Right cardiac atrium (tissue), 5 donors: ENCODE measurements at regions not wholly inside any gene's neighbourhood (a gene's known extent, or its start where the extent isn't known, plus 50 kb on each side); places are given as distances from the start of the nearest gene placed in this dataset.

ENCODE experiments used
- ATAC-seq, 2 donors: fragments of 200-7000 bp; cut with Tn5 transposase; one replicate each; pipeline versions ENCODE4 v1.8.0 to v1.9.1; 2020; ENCODE audit warnings: moderate library complexity in 2 of 2, mild to moderate bottlenecking in 1 of 2
- DNase-seq, 3 donors: peaks; one replicate each; pipeline ENCODE4 v3.0.0-alpha.2; 2020
- H3K27ac ChIP-seq: one replicate; pipeline ENCODE4 v1.5.1; 2013; ENCODE audit warnings: mild to moderate bottlenecking, low read length, control low read depth, moderate library complexity
- H3K27me3 ChIP-seq: one replicate; pipeline ENCODE4 v1.6.1; 2013; ENCODE audit not compliant: control insufficient read depth, insufficient read depth
- H3K4me1 ChIP-seq: one replicate; pipeline ENCODE4 v1.6.1; 2013; ENCODE audit warnings: low read length; ENCODE audit not compliant: control insufficient read depth, insufficient read depth
- H3K4me3 ChIP-seq: one replicate; pipeline ENCODE4 v1.5.1; 2013; ENCODE audit warnings: low read length, control low read depth
- H3K9me3 ChIP-seq: one replicate; pipeline ENCODE4 v1.6.1; 2013; ENCODE audit warnings: low read length; ENCODE audit not compliant: control insufficient read depth
- WGBS: extraction: QIAGEN DNeasy Blood & Tissue Kit; methylation state at CpG from one replicate; pipeline ENCODE4 v1.1.7; 2013; 5-methylcytosine and 5-hydroxymethylcytosine counted together
- intact Hi-C, 4 donors: fragments of 100-400 bp; cut with DNase I; formaldehyde crosslinking; loops; one replicate each; pipeline versions ENCODE4 v1.11.0 to v1.14.0; 2022 to 2023
- donor health status: healthy with polysubstance abuse.
- donor health status: DM: no; HTN: yes; CAD: no.
- donor health status: DM: no; HTN: no; CAD: no.
- donor health status: DM: no; HTN: yes; CAD: no; lungs with severe emphysema.
- donor health status: DM: yes; HTN: yes; CAD: no.

- DNase-seq (no peak), ATAC-seq (no peak)
- no peaks in the 10 kb centered on the region for H3K9me3 ChIP-seq
- H3K27me3 ChIP-seq, result no peaks in the 10 kb centered on the region
- no peak overlapping the region for H3K27ac ChIP-seq
- intact Hi-C loops, result no loop called here
- WGBS, result 62% methylated on average over 1 of the region's 1 CpG
- no peaks in the 10 kb centered on the region for H3K4me1 ChIP-seq
- no peak overlapping the region for H3K4me3 ChIP-seq
Measured at GRCh38 chr11:91178366-91178765, 955.5 kb upstream of the CHORDC1 start.

DNA sequence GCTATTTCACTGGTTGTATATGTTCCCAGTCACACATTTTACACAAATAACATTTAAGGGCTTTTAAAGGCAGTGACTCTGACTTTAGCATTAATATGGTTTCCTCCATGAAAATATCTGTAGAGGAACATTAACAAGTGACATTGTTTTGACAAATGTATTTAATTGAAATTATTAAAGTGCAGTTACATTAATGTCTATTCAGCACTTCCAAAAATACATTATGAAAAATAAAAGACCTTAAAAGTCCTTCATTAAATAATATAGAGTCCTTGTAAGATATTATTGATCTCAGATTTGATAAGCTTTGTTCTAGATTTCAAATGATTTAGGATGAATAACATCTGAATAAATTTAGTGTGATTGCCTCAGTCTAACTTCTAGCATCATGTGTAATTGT lies 951.9 kb upstream of the CHORDC1 start:
- Histone ChIP-seq H3K9me3 (no peaks in the 10 kb centered on the region), H3K4me3 (no peak overlapping the region), H3K27me3 (no peaks in the 10 kb centered on the region), H3K4me1 (no peaks in the 10 kb centered on the region), H3K27ac (no peak overlapping the region)
- intact Hi-C loops, result no loop called here
- no peak for ATAC-seq
- no peak for DNase-seq

GRCh38 chr11:91174193-91174592 lies 951.3 kb upstream of the CHORDC1 start:
- Histone ChIP-seq H3K4me1 (no peaks in the 10 kb centered on the region), H3K4me3 (no peak overlapping the region), H3K9me3 (no peaks in the 10 kb centered on the region), H3K27me3 (no peaks in the 10 kb centered on the region), H3K27ac (no peak overlapping the region)
- intact Hi-C loops, result no loop called here
- ATAC-seq (no peak), DNase-seq (no peak)
- 75% methylated on average over 2 of the region's 2 CpGs for whole genome bisulfite sequencing

GRCh38 chr11:91173701-91174100 lies 950.9 kb upstream of the CHORDC1 start:
- Histone ChIP-seq H3K4me1 (no peaks in the 10 kb centered on the region), H3K27ac (no peak overlapping the region), H3K9me3 (no peaks in the 10 kb centered on the region), H3K27me3 (no peaks in the 10 kb centered on the region), H3K4me3 (no peak overlapping the region)
- DNase-seq (no peak), ATAC-seq (no peak)
- intact Hi-C loops, result no loop called here

GRCh38 chr11:91170711-91171110 lies 947.9 kb upstream of the CHORDC1 start:
- Histone ChIP-seq H3K27me3 (no peaks in the 10 kb centered on the region), H3K9me3 (no peaks in the 10 kb centered on the region), H3K4me1 (no peaks in the 10 kb centered on the region), H3K27ac (no peak overlapping the region), H3K4me3 (no peak overlapping the region)
- DNase-seq (no peak), ATAC-seq (no peak)
- intact Hi-C loops, result no loop called here

DNA sequence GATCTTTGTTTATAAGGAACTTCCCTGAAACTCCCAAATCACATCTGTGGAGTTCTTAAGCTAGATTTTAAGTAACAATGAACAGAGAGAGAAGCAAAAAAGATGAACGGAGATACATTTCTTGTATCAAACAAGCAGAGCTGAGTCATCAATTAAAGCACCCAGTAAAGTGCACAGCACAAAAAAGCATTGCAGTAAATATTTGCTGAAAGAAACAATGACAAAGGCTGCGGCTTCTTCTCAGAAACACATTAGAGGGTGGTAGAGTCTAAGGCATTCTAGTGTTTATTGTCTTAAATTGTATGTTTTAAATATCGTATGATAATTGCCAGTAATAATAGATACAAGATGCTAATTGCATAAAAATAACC lies 941.6 kb upstream of the CHORDC1 start:
- Histone ChIP-seq H3K9me3 (no peaks in the 10 kb centered on the region), H3K4me1 (no peaks in the 10 kb centered on the region), H3K4me3 (no peak overlapping the region), H3K27me3 (no peaks in the 10 kb centered on the region), H3K27ac (no peak overlapping the region)
- DNase-seq (no peak), ATAC-seq (no peak)
- 57% methylated on average over 3 of the region's 3 CpGs for WGBS
- intact Hi-C loops, result no loop called here

GRCh38 chr11:91163619-91164451 lies 941.0 kb upstream of the CHORDC1 start:
- DNase-seq, result no peak
- WGBS, result 27% methylated on average over 2 of the region's 2 CpGs
- H3K27me3 ChIP-seq, result no peaks in the 10 kb centered on the region
- H3K4me3 ChIP-seq, result no peak overlapping the region
- peak overlapping the region; percentile 35 for H3K27ac ChIP-seq
- H3K9me3 ChIP-seq, result no peaks in the 10 kb centered on the region
- ATAC-seq, result peak; percentile 23 to 74
- H3K4me1 ChIP-seq, result no peaks in the 10 kb centered on the region
- intact Hi-C loops, result no loop called here

GRCh38 chr11:91160661-91161060 lies 937.8 kb upstream of the CHORDC1 start:
- Histone ChIP-seq H3K9me3 (no peaks in the 10 kb centered on the region), H3K27me3 (no peaks in the 10 kb centered on the region), H3K4me1 (no peaks in the 10 kb centered on the region), H3K27ac (no peak overlapping the region), H3K4me3 (no peak overlapping the region)
- intact Hi-C loops, result no loop called here
- WGBS, result 47% methylated on average over 1 of the region's 1 CpG
- no peak for DNase-seq
- no peak for ATAC-seq

DNA sequence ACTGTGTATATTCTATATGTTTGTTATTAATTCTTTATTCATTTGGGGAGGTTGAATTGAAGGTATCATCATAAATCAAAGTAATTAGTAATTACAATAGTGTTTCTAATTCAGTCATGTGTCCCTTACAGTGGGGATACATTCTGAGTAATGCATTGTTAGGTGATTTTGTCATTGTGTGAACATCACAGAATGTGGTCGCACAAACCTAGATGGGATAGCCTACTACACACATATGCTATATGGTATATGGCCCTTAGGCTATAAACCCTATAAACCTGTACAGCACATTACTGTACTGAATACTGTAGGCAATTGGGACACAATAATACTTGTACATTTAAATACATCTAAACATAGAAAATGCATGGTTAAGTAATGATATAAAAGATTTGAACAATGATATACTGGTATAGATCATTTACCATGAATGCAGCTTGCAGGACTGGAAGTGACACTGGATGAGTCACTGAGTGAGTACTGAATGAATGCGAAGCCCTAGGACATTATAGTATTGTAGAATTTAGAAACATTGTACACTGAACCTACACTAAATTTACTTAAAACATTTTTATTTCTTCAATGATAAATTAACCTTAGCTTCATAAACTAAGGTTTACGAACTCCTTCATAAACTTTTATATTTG lies 936.2 kb upstream of the CHORDC1 start:
- WGBS, result 90% methylated on average over 3 of the region's 3 CpGs
- no peaks in the 10 kb centered on the region for H3K27me3 ChIP-seq
- no peak overlapping the region for H3K4me3 ChIP-seq
- no peak overlapping the region for H3K27ac ChIP-seq
- DNase-seq (no peak), ATAC-seq (no peak)
- H3K9me3 ChIP-seq, result no peaks in the 10 kb centered on the region
- intact Hi-C loops, result no loop called here
- no peaks in the 10 kb centered on the region for H3K4me1 ChIP-seq

DNA sequence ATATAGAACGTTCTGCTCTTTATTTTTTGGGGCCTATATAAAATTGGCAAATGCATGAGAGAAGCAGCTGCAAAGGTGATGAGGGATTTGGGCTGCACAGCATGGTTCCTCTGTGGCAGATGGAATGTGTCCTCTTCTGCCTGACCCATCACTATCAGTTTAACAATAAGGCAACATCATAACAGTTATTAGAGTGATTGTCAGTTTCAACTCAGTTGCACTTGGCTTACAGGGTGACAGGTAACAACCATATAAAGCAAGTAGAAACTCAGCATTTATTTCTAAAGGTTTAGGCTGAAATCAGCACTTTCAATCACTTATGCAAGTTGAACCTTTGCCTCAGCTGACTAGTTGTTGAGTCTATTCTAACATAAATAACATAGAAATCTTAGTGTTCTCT lies 935.4 kb upstream of the CHORDC1 start:
- Histone ChIP-seq H3K4me3 (no peak overlapping the region), H3K27me3 (no peaks in the 10 kb centered on the region), H3K27ac (no peak overlapping the region), H3K9me3 (no peaks in the 10 kb centered on the region), H3K4me1 (no peaks in the 10 kb centered on the region)
- intact Hi-C loops, result no loop called here
- DNase-seq (no peak), ATAC-seq (no peak)
- 34% methylated on average over 1 of the region's 1 CpG for WGBS

DNA sequence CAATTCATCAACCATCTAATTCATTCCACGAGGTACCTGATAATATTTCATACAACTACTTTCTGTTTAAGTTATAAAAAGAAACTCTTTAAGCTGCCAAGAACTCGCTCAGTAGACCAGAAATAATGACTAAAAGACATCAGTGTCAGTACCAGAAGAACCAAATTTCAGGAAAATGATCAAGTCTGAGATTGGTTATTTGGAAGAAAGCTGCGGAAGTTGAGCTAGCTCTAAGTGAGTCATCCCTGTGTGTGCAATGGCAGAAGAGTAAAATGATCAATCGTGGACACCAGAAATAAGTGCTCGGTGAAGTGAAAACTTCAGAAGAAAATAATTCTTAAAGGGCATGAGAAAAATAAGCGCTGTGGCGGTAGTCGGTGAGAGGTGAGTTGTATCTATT lies 933.2 kb upstream of the CHORDC1 start:
- no peak overlapping the region for H3K4me3 ChIP-seq
- WGBS, result 68% methylated on average over 8 of the region's 8 CpGs
- intact Hi-C loops, result no loop called here
- H3K27me3 ChIP-seq, result no peaks in the 10 kb centered on the region
- H3K9me3 ChIP-seq, result peaks cover 3% of the 10 kb centered on the region
- H3K4me1 ChIP-seq, result no peaks in the 10 kb centered on the region
- no peak for DNase-seq
- no peak for ATAC-seq
- no peak overlapping the region for H3K27ac ChIP-seq

- Histone ChIP-seq H3K27me3 (no peaks in the 10 kb centered on the region), H3K4me3 (no peak overlapping the region), H3K27ac (no peak overlapping the region), H3K4me1 (no peaks in the 10 kb centered on the region), H3K9me3 (peaks cover 3% of the 10 kb centered on the region)
- intact Hi-C loops, result no loop called here
- WGBS, result 68% methylated on average over 2 of the region's 2 CpGs
- no peak for DNase-seq
- ATAC-seq, result no peak
Measured at GRCh38 chr11:91147885-91148284, 925.0 kb upstream of the CHORDC1 start.
